ENCODE measurements at regions not wholly inside any gene's neighbourhood (a gene's known extent, or its start where the extent isn't known, plus 50 kb on each side); places are given as distances from the start of the nearest gene placed in this dataset.
"Not testable (repeated sequence)": the region's sequence is repeated elsewhere in the genome, so short reads cannot be mapped to it uniquely, and the experiment has no call there.

GRCh38 chr11:122413677-122414076, 241.8 kb upstream of the UBASH3B start:
- no peaks in the 10 kb centered on the region for H3K36me3 ChIP-seq (ENCODE audit: control insufficient read depth, insufficient read depth, low read length)
- H3K9ac ChIP-seq (ENCODE audit: low read depth, low read length), result no peak overlapping the region
- H3K9me3 ChIP-seq (ENCODE audit: control insufficient read depth, insufficient read depth, low read length), result no peaks in the 10 kb centered on the region
- peaks cover 7% of the 10 kb centered on the region for H3K4me1 ChIP-seq (ENCODE audit: control insufficient read depth, insufficient read depth, low read length)
- H3K27me3 ChIP-seq (ENCODE audit: control insufficient read depth, insufficient read depth, low read length), result no peaks in the 10 kb centered on the region
- H3K4me3 ChIP-seq (ENCODE audit: low read depth, low read length), result no peak overlapping the region

DNA sequence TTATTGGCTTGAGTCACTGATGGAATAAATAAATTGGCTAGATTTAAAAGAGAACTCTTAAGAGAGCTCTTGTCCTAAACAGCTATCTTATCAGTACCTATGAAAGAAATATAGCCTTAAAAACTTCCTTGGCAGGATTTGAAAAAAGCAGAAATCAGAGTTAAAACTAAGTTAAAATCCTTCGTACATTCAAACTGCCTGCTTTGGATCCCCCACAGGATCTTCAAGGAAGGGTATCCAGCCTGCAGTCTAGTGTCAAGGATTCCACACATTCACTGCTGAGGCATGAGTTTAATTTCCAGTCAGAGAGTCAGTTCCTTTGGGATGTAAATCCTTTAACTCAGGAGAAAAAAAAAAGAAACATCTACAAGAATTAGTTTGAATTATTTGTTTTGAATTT, 242.9 kb upstream of the UBASH3B start:
- Histone ChIP-seq H3K4me3 (ENCODE audit: low read depth, low read length) (no peak overlapping the region), H3K9ac (ENCODE audit: low read depth, low read length) (no peak overlapping the region), H3K27me3 (ENCODE audit: control insufficient read depth, insufficient read depth, low read length) (no peaks in the 10 kb centered on the region), H3K36me3 (ENCODE audit: control insufficient read depth, insufficient read depth, low read length) (no peaks in the 10 kb centered on the region), H3K4me1 (ENCODE audit: control insufficient read depth, insufficient read depth, low read length) (peaks cover 7% of the 10 kb centered on the region), H3K9me3 (ENCODE audit: control insufficient read depth, insufficient read depth, low read length) (no peaks in the 10 kb centered on the region)

DNA sequence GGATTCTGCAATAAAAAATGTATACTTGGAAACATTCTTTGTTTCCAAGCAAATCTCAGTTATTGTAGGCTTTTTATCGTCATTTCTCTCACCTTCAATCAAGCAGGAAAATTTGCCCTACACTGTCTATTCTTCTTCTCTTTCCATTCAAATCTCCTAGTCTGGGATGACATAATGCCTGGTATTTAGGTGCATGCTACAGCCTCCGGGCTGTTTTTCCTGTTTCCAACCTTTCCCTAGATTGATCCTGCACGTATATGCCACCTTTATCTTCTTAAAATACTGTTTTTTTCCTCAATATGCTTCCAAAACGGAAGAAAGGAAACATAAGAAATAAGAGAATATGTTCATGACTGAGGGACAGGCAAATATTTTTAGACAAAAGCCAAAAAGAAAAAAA, 249.1 kb upstream of the UBASH3B start:
- Histone ChIP-seq H3K36me3 (ENCODE audit: control insufficient read depth, insufficient read depth, low read length) (no peaks in the 10 kb centered on the region), H3K9me3 (ENCODE audit: control insufficient read depth, insufficient read depth, low read length) (no peaks in the 10 kb centered on the region), H3K9ac (ENCODE audit: low read depth, low read length) (no peak overlapping the region), H3K4me3 (ENCODE audit: low read depth, low read length) (no peak overlapping the region), H3K4me1 (ENCODE audit: control insufficient read depth, insufficient read depth, low read length) (peaks cover 6% of the 10 kb centered on the region), H3K27me3 (ENCODE audit: control insufficient read depth, insufficient read depth, low read length) (no peaks in the 10 kb centered on the region)

GRCh38 chr11:122405547-122406341, 249.8 kb upstream of the UBASH3B start:
- H3K4me1 ChIP-seq (ENCODE audit: control insufficient read depth, insufficient read depth, low read length), result peaks cover 2% of the 10 kb centered on the region
- no peak overlapping the region for H3K9ac ChIP-seq (ENCODE audit: low read depth, low read length)
- H3K27me3 ChIP-seq (ENCODE audit: control insufficient read depth, insufficient read depth, low read length), result no peaks in the 10 kb centered on the region
- H3K36me3 ChIP-seq (ENCODE audit: control insufficient read depth, insufficient read depth, low read length), result no peaks in the 10 kb centered on the region
- H3K4me3 ChIP-seq (ENCODE audit: low read depth, low read length), result no peak overlapping the region
- no peaks in the 10 kb centered on the region for H3K9me3 ChIP-seq (ENCODE audit: control insufficient read depth, insufficient read depth, low read length)

DNA sequence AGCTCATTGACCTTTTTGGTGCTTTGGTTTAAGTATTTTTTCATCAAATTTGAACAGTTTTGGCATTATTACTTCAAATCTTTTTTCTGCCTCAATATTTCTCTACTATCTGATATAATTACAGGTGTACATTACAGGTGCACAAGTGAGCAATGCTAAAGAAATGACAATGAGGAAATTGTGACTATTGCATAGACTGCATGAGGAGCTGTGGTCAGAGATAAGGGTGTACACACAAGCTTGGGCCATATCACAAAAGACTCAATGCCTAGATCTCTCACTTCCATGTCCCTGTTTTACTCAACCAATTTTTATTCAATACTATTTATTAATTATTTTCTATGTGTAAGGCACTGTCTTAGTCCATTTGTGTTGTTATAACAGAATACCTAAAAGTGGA, 251.0 kb upstream of the UBASH3B start:
- no peaks in the 10 kb centered on the region for H3K9me3 ChIP-seq (ENCODE audit: control insufficient read depth, insufficient read depth, low read length)
- no peaks in the 10 kb centered on the region for H3K4me1 ChIP-seq (ENCODE audit: control insufficient read depth, insufficient read depth, low read length)
- H3K27me3 ChIP-seq (ENCODE audit: control insufficient read depth, insufficient read depth, low read length), result no peaks in the 10 kb centered on the region
- no peaks in the 10 kb centered on the region for H3K36me3 ChIP-seq (ENCODE audit: control insufficient read depth, insufficient read depth, low read length)
- H3K4me3 ChIP-seq (ENCODE audit: low read depth, low read length), result no peak overlapping the region
- no peak overlapping the region for H3K9ac ChIP-seq (ENCODE audit: low read depth, low read length)

- not testable (repeated sequence) for H3K9ac ChIP-seq (ENCODE audit: low read depth, low read length); H3K9me3 ChIP-seq (ENCODE audit: control insufficient read depth, insufficient read depth, low read length); H3K27me3 ChIP-seq (ENCODE audit: control insufficient read depth, insufficient read depth, low read length); H3K4me1 ChIP-seq (ENCODE audit: control insufficient read depth, insufficient read depth, low read length); H3K4me3 ChIP-seq (ENCODE audit: low read depth, low read length); H3K36me3 ChIP-seq (ENCODE audit: control insufficient read depth, insufficient read depth, low read length)
Measured at GRCh38 chr11:122401581-122401980, 253.9 kb upstream of the UBASH3B start.

- H3K36me3 ChIP-seq (ENCODE audit: control insufficient read depth, insufficient read depth, low read length), result no peaks in the 10 kb centered on the region
- no peak overlapping the region for H3K4me3 ChIP-seq (ENCODE audit: low read depth, low read length)
Measured at GRCh38 chr11:122399375-122399774, 256.1 kb upstream of the UBASH3B start.

DNA sequence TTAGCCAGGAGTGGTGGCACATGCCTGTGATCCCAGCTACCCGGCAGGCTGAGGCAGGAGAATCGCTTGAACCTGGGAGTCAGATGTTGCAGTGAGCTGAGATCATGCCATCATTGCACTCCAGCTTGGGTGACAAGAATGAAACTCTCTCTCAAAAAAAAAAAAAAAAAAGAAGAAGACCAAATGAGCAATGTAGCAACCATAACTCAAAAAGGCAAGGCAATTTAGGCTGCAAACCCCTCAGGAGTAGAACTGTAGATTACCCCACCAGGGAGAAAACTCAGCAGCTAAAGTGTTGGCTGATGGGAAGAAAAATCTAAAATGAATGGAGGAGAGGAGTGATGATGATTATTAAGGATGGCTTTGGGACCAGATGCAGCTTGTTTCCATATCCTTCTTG, 256.7 kb upstream of the UBASH3B start:
- Histone ChIP-seq H3K27me3 (ENCODE audit: control insufficient read depth, insufficient read depth, low read length) (no peaks in the 10 kb centered on the region), H3K9ac (ENCODE audit: low read depth, low read length) (no peak overlapping the region), H3K4me1 (ENCODE audit: control insufficient read depth, insufficient read depth, low read length) (no peaks in the 10 kb centered on the region), H3K36me3 (ENCODE audit: control insufficient read depth, insufficient read depth, low read length) (no peaks in the 10 kb centered on the region), H3K4me3 (ENCODE audit: low read depth, low read length) (no peak overlapping the region), H3K9me3 (ENCODE audit: control insufficient read depth, insufficient read depth, low read length) (no peaks in the 10 kb centered on the region)

More at GRCh38 chr11:122399375-122399774, 256.1 kb upstream of the UBASH3B start:
- H3K9ac ChIP-seq (ENCODE audit: low read depth, low read length), result no peak overlapping the region
- H3K4me1 ChIP-seq (ENCODE audit: control insufficient read depth, insufficient read depth, low read length), result no peaks in the 10 kb centered on the region
- H3K9me3 ChIP-seq (ENCODE audit: control insufficient read depth, insufficient read depth, low read length), result no peaks in the 10 kb centered on the region
- no peaks in the 10 kb centered on the region for H3K27me3 ChIP-seq (ENCODE audit: control insufficient read depth, insufficient read depth, low read length)

- H3K9me3 ChIP-seq (ENCODE audit: control insufficient read depth, insufficient read depth, low read length), result no peaks in the 10 kb centered on the region
- no peak overlapping the region for H3K4me3 ChIP-seq (ENCODE audit: low read depth, low read length)
- no peaks in the 10 kb centered on the region for H3K4me1 ChIP-seq (ENCODE audit: control insufficient read depth, insufficient read depth, low read length)
- no peaks in the 10 kb centered on the region for H3K27me3 ChIP-seq (ENCODE audit: control insufficient read depth, insufficient read depth, low read length)
- H3K9ac ChIP-seq (ENCODE audit: low read depth, low read length), result no peak overlapping the region
- no peaks in the 10 kb centered on the region for H3K36me3 ChIP-seq (ENCODE audit: control insufficient read depth, insufficient read depth, low read length)
Measured at GRCh38 chr11:122398167-122398566, 257.4 kb upstream of the UBASH3B start.

GRCh38 chr11:122395282-122395681, 260.2 kb upstream of the UBASH3B start:
- Histone ChIP-seq H3K9me3 (ENCODE audit: control insufficient read depth, insufficient read depth, low read length) (no peaks in the 10 kb centered on the region), H3K4me1 (ENCODE audit: control insufficient read depth, insufficient read depth, low read length) (no peaks in the 10 kb centered on the region), H3K4me3 (ENCODE audit: low read depth, low read length) (no peak overlapping the region), H3K9ac (ENCODE audit: low read depth, low read length) (no peak overlapping the region), H3K27me3 (ENCODE audit: control insufficient read depth, insufficient read depth, low read length) (no peaks in the 10 kb centered on the region), H3K36me3 (ENCODE audit: control insufficient read depth, insufficient read depth, low read length) (no peaks in the 10 kb centered on the region)

DNA sequence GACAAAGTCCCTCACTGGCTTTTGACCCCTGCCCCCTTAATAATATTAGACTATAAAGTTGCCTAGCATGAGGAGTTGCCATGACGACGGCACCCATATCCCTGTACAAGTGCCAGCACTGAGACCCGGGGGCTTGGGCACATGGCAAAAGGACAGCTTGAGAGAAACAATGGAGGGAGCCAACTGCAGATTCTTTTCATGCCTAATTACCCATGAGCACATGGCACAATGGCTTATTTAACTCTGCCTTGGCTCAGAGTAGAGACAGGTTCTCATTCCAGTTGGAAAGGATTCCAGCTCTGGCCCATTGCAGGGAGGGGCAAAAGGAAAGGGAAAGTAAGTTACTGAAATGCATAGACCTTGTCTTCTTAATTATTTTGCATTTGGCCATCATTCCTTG, 261.2 kb upstream of the UBASH3B start:
- no peaks in the 10 kb centered on the region for H3K36me3 ChIP-seq (ENCODE audit: control insufficient read depth, insufficient read depth, low read length)
- no peaks in the 10 kb centered on the region for H3K27me3 ChIP-seq (ENCODE audit: control insufficient read depth, insufficient read depth, low read length)
- H3K4me1 ChIP-seq (ENCODE audit: control insufficient read depth, insufficient read depth, low read length), result no peaks in the 10 kb centered on the region
- no peaks in the 10 kb centered on the region for H3K9me3 ChIP-seq (ENCODE audit: control insufficient read depth, insufficient read depth, low read length)
- no peak overlapping the region for H3K4me3 ChIP-seq (ENCODE audit: low read depth, low read length)
- no peak overlapping the region for H3K9ac ChIP-seq (ENCODE audit: low read depth, low read length)

- Histone ChIP-seq H3K4me3 (ENCODE audit: low read depth, low read length) (no peak overlapping the region), H3K27me3 (ENCODE audit: control insufficient read depth, insufficient read depth, low read length) (no peaks in the 10 kb centered on the region), H3K9me3 (ENCODE audit: control insufficient read depth, insufficient read depth, low read length) (no peaks in the 10 kb centered on the region), H3K4me1 (ENCODE audit: control insufficient read depth, insufficient read depth, low read length) (no peaks in the 10 kb centered on the region), H3K9ac (ENCODE audit: low read depth, low read length) (no peak overlapping the region), H3K36me3 (ENCODE audit: control insufficient read depth, insufficient read depth, low read length) (no peaks in the 10 kb centered on the region)
Measured at GRCh38 chr11:122393209-122393860, 262.2 kb upstream of the UBASH3B start.
